GM13977 (cell line): ENCODE measurements at regions not wholly inside any gene's neighbourhood (a gene's known extent, or its start where the extent isn't known, plus 50 kb on each side); places are given as distances from the start of the nearest gene placed in this dataset.

ENCODE experiments used
- DNase-seq: peaks from one replicate; pipeline ENCODE4 v3.0.0; 2012; ENCODE audit warnings: low spot score
- CTCF ChIP-seq: IDR thresholded peaks from 2 replicates; pipeline ENCODE4 v1.5.1; 2012; ENCODE audit warnings: mild to moderate bottlenecking, control low read depth; ENCODE audit not compliant: insufficient read depth; ENCODE audit errors: extremely low read depth, missing control alignments
- in situ Hi-C: fragments of 300-500 bp; cut with MboI; formaldehyde crosslinking; loops from one replicate; pipeline ENCODE4 v1.12.0; 2022; ENCODE audit warnings: low sequenced_read_pairs, low pct_unique_long_range_greater_than_20kb, mixed read lengths, inconsistent platforms; ENCODE audit not compliant: unreplicated experiment

- DNase-seq = no peak
- in situ Hi-C loops = no loop called here
- no peak for TF ChIP-seq CTCF
Measured at GRCh38 chr6:156113631-156114030, 658.0 kb upstream of the NOX3 start.

DNA sequence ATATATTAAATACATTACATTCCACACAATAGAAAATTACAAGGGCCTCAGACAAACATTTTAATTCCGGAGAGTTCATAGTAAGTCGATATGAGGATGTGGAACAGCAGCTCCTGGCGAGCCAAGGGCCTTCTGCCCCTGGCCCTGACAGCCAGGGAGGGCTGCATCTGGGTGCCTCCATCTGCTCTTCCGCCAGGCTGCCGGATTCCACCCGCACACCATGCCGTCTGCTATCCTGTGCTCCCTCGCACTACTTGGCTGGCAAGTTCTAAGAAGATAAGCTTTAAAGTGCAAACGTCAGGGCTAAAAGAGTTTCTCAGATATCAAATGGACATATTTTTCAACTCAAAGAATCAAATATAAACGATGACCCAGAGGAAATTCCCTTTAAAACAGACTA lies 656.3 kb upstream of the NOX3 start:
- in situ Hi-C loops = no loop called here
- DNase-seq = no peak
- no peak for TF ChIP-seq CTCF

DNA sequence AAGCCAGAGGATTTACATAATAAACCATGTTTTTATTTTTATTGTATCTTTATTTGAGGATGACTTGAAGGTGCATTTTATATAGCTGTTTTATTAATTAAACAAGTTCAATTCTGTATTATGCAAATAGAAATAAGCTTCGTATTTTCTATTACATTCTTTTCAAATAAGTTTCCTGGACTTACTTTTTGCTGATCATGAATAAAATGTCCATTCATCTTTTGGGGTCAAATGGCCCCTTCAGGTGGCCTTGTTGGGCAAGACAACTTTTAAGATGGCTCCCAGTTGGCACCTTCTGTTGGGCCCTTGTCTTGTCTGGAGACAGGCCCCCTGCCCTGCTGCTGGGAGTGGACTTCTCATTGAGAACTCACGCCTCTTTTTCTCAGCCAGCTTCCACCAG lies 654.6 kb upstream of the NOX3 start:
- no peak for TF ChIP-seq CTCF
- in situ Hi-C loops = no loop called here
- no peak for DNase-seq

GRCh38 chr6:156109713-156110112 lies 654.1 kb upstream of the NOX3 start:
- no peak for TF ChIP-seq CTCF
- DNase-seq = no peak
- in situ Hi-C loops = no loop called here

DNA sequence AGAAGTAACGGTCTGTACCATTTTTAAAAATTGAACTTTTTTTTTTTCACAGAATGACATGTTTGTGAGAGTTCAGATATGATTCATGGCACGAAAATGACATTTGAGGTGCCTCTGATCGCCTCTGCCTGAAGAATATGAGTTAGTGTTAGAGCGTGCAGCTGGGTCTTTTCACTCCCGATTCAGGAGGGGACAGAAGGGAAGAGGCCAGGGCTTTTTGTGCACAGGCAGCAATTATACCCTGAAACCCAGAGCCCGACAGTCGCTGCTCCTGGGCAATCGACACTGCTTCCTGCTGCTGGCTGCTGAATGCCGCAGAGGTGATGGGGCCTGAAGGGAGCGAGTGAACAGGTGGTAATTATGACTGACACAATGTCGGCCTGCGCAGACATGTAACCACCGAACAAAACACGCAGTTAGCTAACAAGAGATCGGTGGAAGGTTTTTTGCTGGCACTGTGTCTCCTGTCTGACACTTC lies 652.0 kb upstream of the NOX3 start:
- in situ Hi-C loops = no loop called here
- peak; percentile 17 for DNase-seq
- TF ChIP-seq CTCF = no peak

DNA sequence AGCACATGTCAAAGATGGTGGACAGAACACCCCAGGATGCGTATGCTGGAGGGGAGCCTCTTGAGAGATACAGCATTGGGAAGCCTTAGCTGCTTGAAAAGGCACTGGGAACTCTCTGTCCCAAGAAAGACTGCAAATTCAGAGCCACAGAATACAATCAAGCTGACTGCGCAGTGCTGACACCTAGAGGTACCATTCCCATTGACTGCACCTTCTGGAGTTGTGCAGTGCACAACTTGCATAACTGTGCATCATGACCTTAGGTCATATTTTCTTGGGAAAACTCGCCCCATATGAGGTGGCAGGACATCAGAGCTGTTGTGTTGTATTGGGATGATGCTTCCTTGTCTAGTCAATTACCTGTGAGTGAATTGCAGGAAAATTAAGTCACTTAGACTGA lies 646.5 kb upstream of the NOX3 start:
- in situ Hi-C loops = no loop called here
- no peak for DNase-seq
- no peak for TF ChIP-seq CTCF

GRCh38 chr6:156098839-156099238 lies 643.2 kb upstream of the NOX3 start:
- TF ChIP-seq CTCF = no peak
- no peak for DNase-seq
- in situ Hi-C loops = no loop called here
